ENCODE measurements at regions not wholly inside any gene's neighbourhood (a gene's known extent, or its start where the extent isn't known, plus 50 kb on each side); places are given as distances from the start of the nearest gene placed in this dataset.

- Histone ChIP-seq H3K27me3 (ENCODE audit: insufficient read depth, low read depth, severe bottlenecking) (no peaks in the 10 kb centered on the region), H3K9me3 (ENCODE audit: severe bottlenecking) (no peaks in the 10 kb centered on the region), H3K4me3 (ENCODE audit: low read depth, low read length) (no peak overlapping the region), H3K27ac (no peak overlapping the region), H3K36me3 (no peaks in the 10 kb centered on the region)
- TF ChIP-seq, protein P1, sequence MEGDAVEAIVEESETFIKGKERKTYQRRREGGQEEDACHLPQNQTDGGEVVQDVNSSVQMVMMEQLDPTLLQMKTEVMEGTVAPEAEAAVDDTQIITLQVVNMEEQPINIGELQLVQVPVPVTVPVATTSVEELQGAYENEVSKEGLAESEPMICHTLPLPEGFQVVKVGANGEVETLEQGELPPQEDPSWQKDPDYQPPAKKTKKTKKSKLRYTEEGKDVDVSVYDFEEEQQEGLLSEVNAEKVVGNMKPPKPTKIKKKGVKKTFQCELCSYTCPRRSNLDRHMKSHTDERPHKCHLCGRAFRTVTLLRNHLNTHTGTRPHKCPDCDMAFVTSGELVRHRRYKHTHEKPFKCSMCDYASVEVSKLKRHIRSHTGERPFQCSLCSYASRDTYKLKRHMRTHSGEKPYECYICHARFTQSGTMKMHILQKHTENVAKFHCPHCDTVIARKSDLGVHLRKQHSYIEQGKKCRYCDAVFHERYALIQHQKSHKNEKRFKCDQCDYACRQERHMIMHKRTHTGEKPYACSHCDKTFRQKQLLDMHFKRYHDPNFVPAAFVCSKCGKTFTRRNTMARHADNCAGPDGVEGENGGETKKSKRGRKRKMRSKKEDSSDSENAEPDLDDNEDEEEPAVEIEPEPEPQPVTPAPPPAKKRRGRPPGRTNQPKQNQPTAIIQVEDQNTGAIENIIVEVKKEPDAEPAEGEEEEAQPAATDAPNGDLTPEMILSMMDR (IDR thresholded peaks at IDR 0.05; ENCODE audit: low read depth, low read length), result no peak
- DNase-seq, result no peak
Measured at GRCh38 chr3:64988188-64988587, 300.4 kb upstream of the ADAMTS9 start.

- TF ChIP-seq, protein P1 (IDR thresholded peaks at IDR 0.05; ENCODE audit: low read depth, low read length), result no peak
- H3K27ac ChIP-seq, result no peak overlapping the region
- H3K4me3 ChIP-seq (ENCODE audit: low read depth, low read length), result no peak overlapping the region
- H3K36me3 ChIP-seq, result no peaks in the 10 kb centered on the region
- no peaks in the 10 kb centered on the region for H3K9me3 ChIP-seq (ENCODE audit: severe bottlenecking)
- H3K27me3 ChIP-seq (ENCODE audit: insufficient read depth, low read depth, severe bottlenecking), result no peaks in the 10 kb centered on the region
- DNase-seq, result no peak
Measured at GRCh38 chr3:64987726-64988125, 299.9 kb upstream of the ADAMTS9 start.

DNA sequence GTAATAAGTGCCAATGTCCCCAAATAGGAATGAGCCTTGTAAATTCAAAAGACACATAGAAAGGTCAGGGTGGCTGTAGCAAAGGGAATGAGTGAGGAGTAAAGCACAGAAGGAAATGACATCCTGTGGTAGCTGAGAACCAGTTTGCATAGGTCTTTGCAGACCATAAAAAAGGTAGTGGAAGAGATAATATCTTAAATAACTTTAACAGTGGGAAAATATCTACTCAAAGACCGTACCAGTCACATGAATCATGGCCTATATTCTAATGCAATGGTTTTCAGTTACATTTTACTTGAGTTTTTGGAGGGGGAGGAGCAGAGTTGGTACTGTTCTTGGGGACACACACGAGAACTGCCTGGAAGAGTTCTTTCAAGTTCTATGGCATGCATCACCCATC, 297.3 kb upstream of the ADAMTS9 start:
- TF ChIP-seq, protein P1 (IDR thresholded peaks at IDR 0.05; ENCODE audit: low read depth, low read length), result no peak
- no peaks in the 10 kb centered on the region for H3K36me3 ChIP-seq
- DNase-seq, result no peak
- H3K4me3 ChIP-seq (ENCODE audit: low read depth, low read length), result no peak overlapping the region
- H3K27ac ChIP-seq, result no peak overlapping the region
- no peaks in the 10 kb centered on the region for H3K9me3 ChIP-seq (ENCODE audit: severe bottlenecking)
- no peaks in the 10 kb centered on the region for H3K27me3 ChIP-seq (ENCODE audit: insufficient read depth, low read depth, severe bottlenecking)

- no peak for DNase-seq
- H3K27me3 ChIP-seq (ENCODE audit: insufficient read depth, low read depth, severe bottlenecking), result no peaks in the 10 kb centered on the region
Measured at GRCh38 chr3:64983583-64984359, 296.0 kb upstream of the ADAMTS9 start.

DNA sequence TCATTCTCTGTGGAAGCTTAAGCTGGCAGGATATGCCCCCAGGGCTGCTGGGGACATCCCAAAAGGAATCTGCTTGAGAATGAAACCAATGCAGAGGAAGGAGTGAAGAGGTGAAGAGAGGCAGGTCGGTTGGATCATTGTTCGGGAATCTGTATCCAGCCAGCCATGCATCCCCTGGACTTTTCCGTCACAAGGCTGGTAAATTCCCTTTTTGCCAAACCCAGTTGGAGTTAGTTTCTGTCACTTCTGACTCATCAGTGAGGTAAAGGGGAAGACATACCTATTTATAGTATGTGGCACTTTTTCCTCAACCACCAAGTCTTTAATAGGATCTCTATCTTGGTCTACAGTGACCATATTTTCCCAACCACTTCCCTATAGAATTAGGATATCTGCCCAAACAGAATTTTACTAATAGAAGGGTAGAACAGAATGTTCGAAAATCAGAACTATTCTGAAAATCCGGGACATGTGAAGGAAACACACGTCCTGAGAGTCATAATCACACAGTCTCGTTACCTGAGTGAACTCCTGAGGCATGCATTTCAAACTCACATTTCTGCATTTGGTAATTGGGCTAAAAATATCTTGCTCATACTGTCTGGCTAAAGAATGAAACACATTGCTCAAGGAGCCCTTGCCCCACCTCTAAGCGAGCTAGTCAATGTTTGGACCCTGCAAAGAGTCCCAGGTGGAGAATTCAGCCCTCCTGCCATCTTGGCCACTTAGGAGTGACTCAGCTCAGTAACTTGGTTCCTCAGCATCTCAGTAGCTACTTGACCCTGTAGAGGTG, 289.7 kb upstream of the ADAMTS9 start:
- no peaks in the 10 kb centered on the region for H3K27me3 ChIP-seq (ENCODE audit: insufficient read depth, low read depth, severe bottlenecking)
- no peak overlapping the region for H3K4me3 ChIP-seq (ENCODE audit: low read depth, low read length)
- H3K9me3 ChIP-seq (ENCODE audit: severe bottlenecking), result no peaks in the 10 kb centered on the region
- DNase-seq, result no peak
- H3K27ac ChIP-seq, result no peak overlapping the region
- TF ChIP-seq, protein P1 (IDR thresholded peaks at IDR 0.05; ENCODE audit: low read depth, low read length), result no peak
- H3K36me3 ChIP-seq, result no peaks in the 10 kb centered on the region

More at GRCh38 chr3:64983583-64984359, 296.0 kb upstream of the ADAMTS9 start:
- TF ChIP-seq, protein P1 (IDR thresholded peaks at IDR 0.05; ENCODE audit: low read depth, low read length), result no peak
- H3K4me3 ChIP-seq (ENCODE audit: low read depth, low read length), result no peak overlapping the region
- H3K36me3 ChIP-seq, result no peaks in the 10 kb centered on the region
- H3K27ac ChIP-seq, result no peak overlapping the region
- no peaks in the 10 kb centered on the region for H3K9me3 ChIP-seq (ENCODE audit: severe bottlenecking)

Data from WERI-Rb-1 (cell line).